Esophagus muscularis mucosa (tissue), 3 donors: ENCODE measurements at regions not wholly inside any gene's neighbourhood (a gene's known extent, or its start where the extent isn't known, plus 50 kb on each side); places are given as distances from the start of the nearest gene placed in this dataset.
"Not testable (repeated sequence)": the region's sequence is repeated elsewhere in the genome, so short reads cannot be mapped to it uniquely, and the experiment has no call there.

ENCODE experiments used
- POLR2AphosphoS5 ChIP-seq, 2 donors: sonication (generic); formaldehyde crosslinking; IDR thresholded peaks; one replicate each; pipeline ENCODE4 v1.6.1; 2017; ENCODE audit warnings: antibody characterized with exemption in 2 of 2
- TF ChIP-seq, protein P1 (sequence below), 3 experiments: fragments of 200-600 bp in 2 of 3; fragments of 450-650 bp in 1 of 3; sonication (generic) in 2 of 3; IDR thresholded peaks; one replicate each; pipeline ENCODE4 v1.5.1; 2017 to 2019; ENCODE audit warnings: antibody characterized with exemption in 3 of 3, mild to moderate bottlenecking in 2 of 3, moderate library complexity in 1 of 3

DNA sequence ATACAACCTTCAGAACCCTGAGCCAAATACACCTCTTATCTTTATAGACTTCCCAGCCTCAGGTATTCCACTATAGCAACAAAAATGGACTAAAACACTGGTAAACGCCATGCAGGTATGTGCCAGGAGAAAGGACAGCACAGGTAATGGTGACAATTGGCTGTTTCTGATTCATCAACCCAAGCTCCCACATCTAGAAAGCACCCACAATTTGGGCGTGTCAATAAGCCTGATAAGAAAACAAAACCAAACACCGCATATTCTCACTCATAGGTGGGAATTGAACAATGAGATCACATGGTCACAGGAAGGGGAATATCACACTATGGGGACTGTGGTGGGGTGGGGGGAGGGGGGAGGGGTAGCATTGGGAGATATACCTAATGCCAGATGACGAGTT is 348.5 kb downstream of the GADD45G start:
- TF ChIP-seq POLR2AphosphoS5 (IDR thresholded peaks at IDR 0.05) = not testable (repeated sequence)
- TF ChIP-seq, protein P1, sequence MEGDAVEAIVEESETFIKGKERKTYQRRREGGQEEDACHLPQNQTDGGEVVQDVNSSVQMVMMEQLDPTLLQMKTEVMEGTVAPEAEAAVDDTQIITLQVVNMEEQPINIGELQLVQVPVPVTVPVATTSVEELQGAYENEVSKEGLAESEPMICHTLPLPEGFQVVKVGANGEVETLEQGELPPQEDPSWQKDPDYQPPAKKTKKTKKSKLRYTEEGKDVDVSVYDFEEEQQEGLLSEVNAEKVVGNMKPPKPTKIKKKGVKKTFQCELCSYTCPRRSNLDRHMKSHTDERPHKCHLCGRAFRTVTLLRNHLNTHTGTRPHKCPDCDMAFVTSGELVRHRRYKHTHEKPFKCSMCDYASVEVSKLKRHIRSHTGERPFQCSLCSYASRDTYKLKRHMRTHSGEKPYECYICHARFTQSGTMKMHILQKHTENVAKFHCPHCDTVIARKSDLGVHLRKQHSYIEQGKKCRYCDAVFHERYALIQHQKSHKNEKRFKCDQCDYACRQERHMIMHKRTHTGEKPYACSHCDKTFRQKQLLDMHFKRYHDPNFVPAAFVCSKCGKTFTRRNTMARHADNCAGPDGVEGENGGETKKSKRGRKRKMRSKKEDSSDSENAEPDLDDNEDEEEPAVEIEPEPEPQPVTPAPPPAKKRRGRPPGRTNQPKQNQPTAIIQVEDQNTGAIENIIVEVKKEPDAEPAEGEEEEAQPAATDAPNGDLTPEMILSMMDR (IDR thresholded peaks at IDR 0.05) = not testable (repeated sequence)
